SK-N-SH (cell line): ENCODE measurements at regions not wholly inside any gene's neighbourhood (a gene's known extent, or its start where the extent isn't known, plus 50 kb on each side); places are given as distances from the start of the nearest gene placed in this dataset.

ENCODE experiments used
- CTCF ChIA-PET: fragments of 300-600, 350-600 bp; formaldehyde crosslinking; extraction: SDS; loops from one replicate; lab custom pipeline; 2021; lab: Yijun Ruan, JAX
- POLR2A ChIA-PET: fragments of 350-600 bp; sonication (Branson Sonifier 250); formaldehyde crosslinking; extraction: SDS; loops from one replicate; lab custom pipeline; 2020; ENCODE audit warnings: antibody characterized with exemption, inconsistent platforms; lab: Yijun Ruan, JAX
- DNase-seq: peaks from one replicate; pipeline ENCODE4 v3.0.0; 2012
- H2AFZ ChIP-seq: fragments of 200-600 bp; sonication (generic); 2 replicates; pipeline ENCODE4 v1.8.1; 2016; ENCODE audit warnings: antibody characterized with exemption, mild to moderate bottlenecking, low read depth
- H3F3A ChIP-seq: fragments of 200-600 bp; sonication (generic); replicated peaks from 2 replicates; pipeline ENCODE3; 2016; ENCODE audit warnings: antibody characterized with exemption, mild to moderate bottlenecking; ENCODE audit not compliant: insufficient read depth
- H3K27ac ChIP-seq, 2 experiments: fragments of 200-500 bp in 1 of 2; fragments of 200-600 bp in 1 of 2; sonication (Bioruptor generic) in 1 of 2; sonication (generic), shearing (Covaris generic) in 1 of 2; 2 replicates each; pipeline versions ENCODE4 v1.5.1 to v1.6.1; 2014 to 2016; ENCODE audit warnings: low read depth in 2 of 2, inconsistent platforms in 1 of 2, low read length in 1 of 2, mild to moderate bottlenecking in 1 of 2, mixed read lengths in 1 of 2
- H3K27me3 ChIP-seq: fragments of 200-600 bp; sonication (generic), shearing (Covaris generic); 2 replicates; pipeline ENCODE4 v1.6.1; 2016; ENCODE audit warnings: mixed run types; ENCODE audit not compliant: insufficient read depth
- H3K36me3 ChIP-seq, 2 experiments: fragments of 200-500 bp in 1 of 2; fragments of 200-600 bp in 1 of 2; sonication (Bioruptor generic) in 1 of 2; sonication (generic) in 1 of 2; replicated peaks in 1 of 2; 2 replicates each; pipeline versions ENCODE3 to v1.5.1; 2014 to 2016; ENCODE audit warnings: low read length in 1 of 2, mild to moderate bottlenecking in 1 of 2; ENCODE audit not compliant: insufficient read depth in 2 of 2, control insufficient read depth in 1 of 2
- H3K4me1 ChIP-seq, 2 experiments: fragments of 200-500 bp in 1 of 2; fragments of 200-600 bp in 1 of 2; sonication (Bioruptor generic) in 1 of 2; sonication (generic), shearing (Covaris generic) in 1 of 2; 2 replicates each; pipeline versions ENCODE4 v1.5.1 to v1.6.1; 2014 to 2016; ENCODE audit warnings: low read depth in 1 of 2, low read length in 1 of 2, mixed run types in 1 of 2; ENCODE audit not compliant: insufficient read depth in 2 of 2, control insufficient read depth in 1 of 2
- H3K4me2 ChIP-seq: fragments of 200-600 bp; sonication (generic), shearing (Covaris generic); 2 replicates; pipeline ENCODE4 v1.6.1; 2017; ENCODE audit warnings: mixed run types
- H3K4me3 ChIP-seq, 2 experiments: fragments of 200-500 bp in 1 of 2; fragments of 200-600 bp in 1 of 2; sonication (Bioruptor generic) in 1 of 2; sonication (generic), shearing (Covaris generic) in 1 of 2; 2 replicates each; pipeline versions ENCODE4 v1.5.1 to v1.8.1; 2014 to 2016; ENCODE audit warnings: low read depth in 2 of 2, inconsistent platforms in 1 of 2, low read length in 1 of 2, mild to moderate bottlenecking in 1 of 2, mixed read lengths in 1 of 2, moderate library complexity in 1 of 2
- H3K79me2 ChIP-seq: fragments of 200-600 bp; sonication (generic); 2 replicates; pipeline ENCODE4 v1.8.1; 2017; ENCODE audit warnings: mild to moderate bottlenecking; ENCODE audit not compliant: insufficient read depth
- H3K9ac ChIP-seq: fragments of 200-600 bp; sonication (generic); 2 replicates; pipeline ENCODE4 v1.6.1; 2017; ENCODE audit warnings: mixed run types
- H3K9me2 ChIP-seq: fragments of 200-600 bp; sonication (generic); 2 replicates; pipeline ENCODE4 v1.6.1; 2017; ENCODE audit warnings: mixed run types
- H3K9me3 ChIP-seq: fragments of 200-600 bp; sonication (generic); 2 replicates; pipeline ENCODE4 v1.6.1; 2017; ENCODE audit warnings: mixed run types, mild to moderate bottlenecking, moderate library complexity
- H4K20me1 ChIP-seq: fragments of 200-600 bp; sonication (generic); 2 replicates; pipeline ENCODE4 v1.6.1; 2017; ENCODE audit warnings: mild to moderate bottlenecking, mixed run types; ENCODE audit not compliant: insufficient read depth
- EP300 ChIP-seq, 2 experiments: IDR thresholded peaks; 2 replicates each; pipeline versions ENCODE4 v1.4.0 to v1.6.1; 2012; ENCODE audit warnings: borderline replicate concordance in 1 of 2, low read depth in 1 of 2, low read length in 1 of 2
- FOSL2 ChIP-seq: IDR thresholded peaks from 2 replicates; pipeline ENCODE4 v1.4.0; 2012; ENCODE audit warnings: low read depth, mild to moderate bottlenecking, moderate library complexity, borderline replicate concordance
- FOXJ3 ChIP-seq: sonication (generic); formaldehyde crosslinking; IDR thresholded peaks from 2 replicates; pipeline ENCODE4 v1.5.1; 2020; ENCODE audit warnings: mild to moderate bottlenecking, missing genetic modification reagents
- NRF1 ChIP-seq: IDR thresholded peaks from 2 replicates; pipeline ENCODE4 v1.6.1; 2012; ENCODE audit warnings: low read depth, mild to moderate bottlenecking, low read length
- POLR2AphosphoS5 ChIP-seq: IDR thresholded peaks from 2 replicates; pipeline ENCODE4 v1.6.1; 2012; ENCODE audit warnings: low read depth, low read length
- RAD21 ChIP-seq: IDR thresholded peaks from 2 replicates; pipeline ENCODE4 v1.6.1; 2012; ENCODE audit warnings: mild to moderate bottlenecking, low read length
- RCOR1 ChIP-seq: fragments of 150-350 bp; IDR thresholded peaks from 2 replicates; pipeline ENCODE4 v1.6.1; 2017; ENCODE audit warnings: antibody characterized with exemption, low read length
- REST ChIP-seq: IDR thresholded peaks from 2 replicates; pipeline ENCODE4 v1.6.1; 2012; ENCODE audit warnings: mild to moderate bottlenecking, low read depth, low read length, moderate library complexity
- SMC3 ChIP-seq: IDR thresholded peaks from 2 replicates; pipeline ENCODE4 v1.6.1; 2012; ENCODE audit warnings: low read depth, low read length, improper control_type of control experiment
- TAF1 ChIP-seq: IDR thresholded peaks from 2 replicates; pipeline ENCODE4 v1.6.1; 2012; ENCODE audit warnings: low read depth, mild to moderate bottlenecking, low read length, moderate library complexity, borderline replicate concordance
- USF1 ChIP-seq: IDR thresholded peaks from 2 replicates; pipeline ENCODE4 v1.4.0; 2012; ENCODE audit warnings: low read depth, borderline replicate concordance
- TF ChIP-seq, protein P1 (sequence below): IDR thresholded peaks from 2 replicates; pipeline ENCODE4; 2012
- TF ChIP-seq, protein P2 (sequence below): fragments of 150-350 bp; IDR thresholded peaks from 2 replicates; pipeline ENCODE4 v1.6.1; 2016; ENCODE audit warnings: mild to moderate bottlenecking, low read depth, low read length

- H3K9me2 ChIP-seq: no peaks in the 10 kb centered on the region
- H3K4me3 ChIP-seq: no peak overlapping the region
- no peak overlapping the region for H3K27ac ChIP-seq
- ChIA-PET CTCF (no interaction called here), POLR2A (no interaction called here)
- no peaks in the 10 kb centered on the region for H4K20me1 ChIP-seq
- H3K4me2 ChIP-seq: no peak overlapping the region
- no peaks in the 10 kb centered on the region for H3K27me3 ChIP-seq
- TF ChIP-seq USF1 (no peak), REST (no peak), FOSL2 (no peak), TAF1 (no peak), NRF1 (no peak), FOXJ3 (no peak), EP300 (IDR thresholded peaks at IDR 0.05; ENCODE audit: borderline replicate concordance in 1 of 2, low read depth in 1 of 2, low read length in 1 of 2) (no peak), RCOR1 (no peak), POLR2AphosphoS5 (no peak), RAD21 (no peak), SMC3 (no peak)
- TF ChIP-seq, protein P1, sequence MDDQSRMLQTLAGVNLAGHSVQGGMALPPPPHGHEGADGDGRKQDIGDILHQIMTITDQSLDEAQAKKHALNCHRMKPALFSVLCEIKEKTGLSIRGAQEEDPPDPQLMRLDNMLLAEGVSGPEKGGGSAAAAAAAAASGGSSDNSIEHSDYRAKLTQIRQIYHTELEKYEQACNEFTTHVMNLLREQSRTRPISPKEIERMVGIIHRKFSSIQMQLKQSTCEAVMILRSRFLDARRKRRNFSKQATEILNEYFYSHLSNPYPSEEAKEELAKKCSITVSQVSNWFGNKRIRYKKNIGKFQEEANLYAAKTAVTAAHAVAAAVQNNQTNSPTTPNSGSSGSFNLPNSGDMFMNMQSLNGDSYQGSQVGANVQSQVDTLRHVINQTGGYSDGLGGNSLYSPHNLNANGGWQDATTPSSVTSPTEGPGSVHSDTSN: no peak
- TF ChIP-seq, protein P2, sequence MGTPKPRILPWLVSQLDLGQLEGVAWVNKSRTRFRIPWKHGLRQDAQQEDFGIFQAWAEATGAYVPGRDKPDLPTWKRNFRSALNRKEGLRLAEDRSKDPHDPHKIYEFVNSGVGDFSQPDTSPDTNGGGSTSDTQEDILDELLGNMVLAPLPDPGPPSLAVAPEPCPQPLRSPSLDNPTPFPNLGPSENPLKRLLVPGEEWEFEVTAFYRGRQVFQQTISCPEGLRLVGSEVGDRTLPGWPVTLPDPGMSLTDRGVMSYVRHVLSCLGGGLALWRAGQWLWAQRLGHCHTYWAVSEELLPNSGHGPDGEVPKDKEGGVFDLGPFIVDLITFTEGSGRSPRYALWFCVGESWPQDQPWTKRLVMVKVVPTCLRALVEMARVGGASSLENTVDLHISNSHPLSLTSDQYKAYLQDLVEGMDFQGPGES: no peak
- H3K36me3 ChIP-seq: no peaks in the 10 kb centered on the region
- H3K9ac ChIP-seq: no peak overlapping the region
- no peak for DNase-seq
- H2AFZ ChIP-seq: no peak overlapping the region
- H3K4me1 ChIP-seq: no peaks in the 10 kb centered on the region; a peak in 1 of 4 replicates
- no peaks in the 10 kb centered on the region for H3F3A ChIP-seq
- 0 out of 2 replicates have a peak, but pooled peaks cover 2% of the 10 kb centered on the region for H3K9me3 ChIP-seq
- no peaks in the 10 kb centered on the region for H3K79me2 ChIP-seq
Observed at GRCh38 chr10:2548071-2548470, 519.3 kb upstream of the PFKP start.
